ENCODE measurements at regions not wholly inside any gene's neighbourhood (a gene's known extent, or its start where the extent isn't known, plus 50 kb on each side); places are given as distances from the start of the nearest gene placed in this dataset.
A peak's percentile ranks its signal among the peaks of the same experiment; 100 is the strongest.

DNA sequence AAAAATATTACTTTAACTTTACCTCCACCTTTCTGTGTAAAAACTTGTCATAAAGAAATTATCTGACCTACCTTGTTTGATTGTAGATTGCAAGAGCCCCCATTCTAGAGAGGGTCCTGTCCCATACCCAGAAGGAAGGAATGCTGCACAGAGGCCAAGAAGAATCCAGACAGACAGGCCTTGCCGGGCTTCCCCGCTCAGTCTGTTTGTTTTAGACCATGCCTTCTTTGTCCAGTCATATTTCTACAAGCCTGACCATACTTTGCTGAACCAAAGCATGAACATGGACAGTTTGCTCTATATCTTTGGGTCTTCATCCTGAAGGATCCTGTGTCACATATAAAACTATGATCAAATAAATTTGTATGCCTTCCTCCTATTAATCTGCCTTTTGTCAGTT lies 95.8 kb upstream of the MYCBP2 start:
- no peak for DNase-seq

DNA sequence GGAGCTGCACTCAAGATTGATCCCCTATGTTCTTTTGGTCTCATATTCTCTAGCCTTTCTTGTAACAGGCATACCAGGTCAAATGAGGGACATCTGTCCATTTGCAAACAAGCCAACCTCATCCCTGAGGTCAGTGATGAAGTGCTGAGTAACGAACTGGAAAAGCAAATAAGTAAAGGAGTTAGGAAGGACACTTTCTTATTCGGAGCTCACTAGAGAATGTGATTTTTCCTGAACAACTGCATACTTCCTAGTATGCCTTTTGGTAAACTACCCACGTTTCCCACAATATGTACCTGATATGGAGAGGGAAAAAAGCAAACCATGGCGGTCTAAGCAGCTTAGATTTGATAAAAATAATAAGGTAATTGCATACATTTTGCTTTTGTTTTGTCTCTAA lies 91.0 kb upstream of the MYCBP2 start:
- DNase-seq: no peak

DNA sequence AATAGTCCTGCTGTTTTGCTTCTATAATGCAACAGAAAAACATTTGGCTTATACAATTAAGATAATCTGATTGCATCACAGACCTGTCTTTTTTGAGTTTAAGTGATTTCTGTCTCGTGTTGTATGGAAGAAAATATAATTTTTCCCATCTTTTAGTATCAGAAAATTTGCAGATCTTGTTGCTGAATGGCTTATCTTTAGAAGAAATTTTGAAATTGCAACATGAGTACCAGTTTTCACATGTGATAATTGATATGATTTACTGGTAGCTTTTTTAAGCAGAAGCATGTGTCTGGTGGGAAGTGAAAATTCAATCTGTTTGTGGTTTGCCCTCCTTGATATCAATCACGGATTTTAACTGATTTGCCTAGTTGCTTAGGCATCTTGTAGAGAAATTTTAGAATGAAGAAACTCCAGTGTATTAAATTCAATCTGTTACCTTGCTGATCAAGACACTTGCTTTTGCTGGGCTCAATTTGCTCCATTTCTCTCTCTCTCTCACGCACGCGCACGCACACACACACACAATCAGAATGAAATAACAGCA lies 89.8 kb upstream of the MYCBP2 start:
- no peak for DNase-seq

DNA sequence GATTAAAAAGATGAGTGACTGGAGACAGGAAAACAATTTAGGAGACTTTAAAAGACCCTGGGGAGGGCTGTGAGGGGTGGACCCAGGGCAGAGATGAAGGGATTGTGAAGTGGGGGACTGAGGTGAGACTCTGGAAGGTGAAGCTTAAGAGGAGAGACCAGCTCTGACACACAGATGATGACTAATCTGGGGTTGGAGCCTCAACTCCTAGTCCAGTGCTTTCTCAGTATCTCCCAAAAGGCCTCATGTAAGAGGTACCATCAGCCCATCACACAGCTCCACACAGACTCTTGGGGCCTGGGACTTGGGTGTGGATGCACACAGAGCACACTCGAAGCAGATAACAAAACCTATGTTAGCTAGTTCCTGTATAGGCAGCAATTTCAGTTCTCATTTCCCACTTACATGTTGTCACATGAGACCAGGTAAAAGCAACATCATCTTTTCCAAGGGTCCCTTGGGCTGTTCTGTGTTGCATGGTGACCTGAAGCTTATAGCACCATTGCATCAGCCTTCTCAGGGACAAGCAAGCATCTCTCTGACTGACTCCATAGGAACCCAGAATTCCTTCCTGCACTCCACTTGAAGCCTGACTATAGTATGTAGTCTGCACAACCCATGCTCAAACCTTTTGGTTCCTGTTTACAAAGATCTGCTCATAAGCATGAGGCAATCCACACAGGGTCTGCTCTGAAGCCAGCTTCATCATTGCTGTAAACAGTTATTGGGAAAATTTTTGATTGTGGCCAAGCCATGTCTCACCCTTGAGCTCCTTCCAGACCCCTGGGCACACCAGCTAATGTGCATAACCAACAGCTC lies 88.6 kb upstream of the MYCBP2 start:
- no peak for DNase-seq

DNA sequence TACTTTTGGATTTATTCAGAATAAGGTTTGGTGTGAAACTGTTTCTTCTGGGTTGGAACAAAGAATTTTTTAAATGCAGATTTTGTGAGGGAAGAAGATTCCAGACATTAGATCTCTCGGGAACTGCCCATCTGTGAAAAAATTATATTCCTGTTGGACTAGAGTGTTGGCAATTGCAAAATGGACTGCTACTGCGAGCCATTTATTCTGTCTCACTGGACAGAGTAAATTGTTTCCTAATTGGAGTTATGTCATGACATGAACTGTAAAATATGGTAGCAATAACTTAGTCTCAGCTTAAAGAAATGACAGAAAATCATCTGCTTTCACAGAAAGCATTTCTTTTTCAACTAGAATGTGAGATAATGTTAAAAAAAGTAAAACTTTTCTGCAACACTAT lies 86.0 kb upstream of the MYCBP2 start:
- DNase-seq: no peak

DNA sequence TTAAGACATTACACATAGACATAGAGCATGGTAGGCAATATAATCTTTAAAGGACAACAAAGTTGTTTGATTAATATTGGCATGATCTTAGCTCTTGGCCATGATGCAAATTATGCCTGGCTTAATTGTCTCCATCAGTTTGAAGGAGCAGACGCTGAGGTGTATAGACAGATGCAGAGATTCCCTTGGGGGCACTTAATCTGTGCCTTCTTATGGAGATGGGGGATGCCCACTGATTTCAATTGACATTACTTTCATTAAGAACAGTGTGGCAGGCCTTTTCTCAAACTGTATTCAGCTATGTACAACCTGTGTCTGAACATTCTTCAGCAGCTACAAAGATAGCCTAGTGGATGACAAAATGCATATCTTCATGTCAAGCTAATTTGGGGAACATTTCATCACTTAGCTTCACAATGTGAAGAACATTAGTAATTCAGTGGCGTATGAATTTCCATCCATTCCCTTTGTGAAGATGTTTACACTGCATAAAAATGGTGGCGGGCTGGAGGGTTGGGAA lies 85.3 kb upstream of the MYCBP2 start:
- no peak for DNase-seq

DNA sequence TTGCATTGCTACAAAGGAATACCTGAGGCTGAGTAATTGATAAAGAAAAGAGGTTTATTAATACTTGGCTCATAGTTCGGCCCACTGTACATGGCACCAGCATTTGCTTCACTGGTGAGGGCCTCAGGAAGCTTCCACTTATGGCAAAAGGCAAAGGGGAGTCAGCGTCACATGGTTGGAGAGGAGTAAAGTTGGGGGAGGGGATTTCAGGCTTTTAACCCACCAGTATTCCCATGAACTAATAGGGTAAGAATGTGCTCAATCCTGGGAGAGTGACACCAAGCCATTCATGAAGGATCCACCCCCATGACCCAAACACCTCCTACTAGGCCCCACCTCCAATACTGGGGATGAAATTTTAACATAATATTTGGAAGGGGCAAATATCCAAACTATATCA lies 82.5 kb upstream of the MYCBP2 start:
- no peak for DNase-seq

DNA sequence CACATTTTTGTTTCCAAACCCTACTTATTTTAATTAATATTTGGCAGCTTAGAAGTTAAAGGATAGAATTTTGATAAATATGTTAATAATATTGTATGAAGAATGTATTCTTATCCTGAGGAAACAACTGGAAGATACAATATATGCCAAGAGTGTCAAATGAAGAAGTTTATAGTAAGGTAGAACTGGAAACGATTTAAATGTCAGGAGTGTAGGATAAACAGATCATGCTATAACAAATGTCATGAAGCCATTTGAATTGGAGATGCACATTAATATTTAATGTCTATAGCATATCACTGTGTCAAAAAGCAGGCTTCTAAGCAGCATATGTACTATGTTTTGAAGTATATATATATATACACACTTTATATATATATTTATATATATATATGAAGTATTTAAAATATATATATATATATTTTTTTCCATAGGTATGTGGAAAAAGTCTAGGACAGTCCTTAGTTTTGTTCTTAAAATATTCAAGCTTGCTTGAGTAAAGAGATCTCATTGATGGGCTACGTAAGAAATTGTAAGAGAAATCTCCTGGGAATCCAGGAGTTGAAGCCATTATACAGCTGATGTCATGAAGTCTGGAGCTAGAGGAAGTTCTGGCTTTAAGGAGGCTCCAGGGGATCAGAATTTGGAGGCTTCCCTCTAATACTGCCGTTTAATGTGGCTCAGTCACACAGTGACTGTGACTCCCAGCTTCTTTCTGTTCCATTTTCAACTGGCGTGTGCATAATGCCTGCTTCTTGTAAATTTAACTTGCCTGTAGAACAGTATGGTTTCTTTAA lies 79.9 kb upstream of the MYCBP2 start:
- no peak for DNase-seq

DNA sequence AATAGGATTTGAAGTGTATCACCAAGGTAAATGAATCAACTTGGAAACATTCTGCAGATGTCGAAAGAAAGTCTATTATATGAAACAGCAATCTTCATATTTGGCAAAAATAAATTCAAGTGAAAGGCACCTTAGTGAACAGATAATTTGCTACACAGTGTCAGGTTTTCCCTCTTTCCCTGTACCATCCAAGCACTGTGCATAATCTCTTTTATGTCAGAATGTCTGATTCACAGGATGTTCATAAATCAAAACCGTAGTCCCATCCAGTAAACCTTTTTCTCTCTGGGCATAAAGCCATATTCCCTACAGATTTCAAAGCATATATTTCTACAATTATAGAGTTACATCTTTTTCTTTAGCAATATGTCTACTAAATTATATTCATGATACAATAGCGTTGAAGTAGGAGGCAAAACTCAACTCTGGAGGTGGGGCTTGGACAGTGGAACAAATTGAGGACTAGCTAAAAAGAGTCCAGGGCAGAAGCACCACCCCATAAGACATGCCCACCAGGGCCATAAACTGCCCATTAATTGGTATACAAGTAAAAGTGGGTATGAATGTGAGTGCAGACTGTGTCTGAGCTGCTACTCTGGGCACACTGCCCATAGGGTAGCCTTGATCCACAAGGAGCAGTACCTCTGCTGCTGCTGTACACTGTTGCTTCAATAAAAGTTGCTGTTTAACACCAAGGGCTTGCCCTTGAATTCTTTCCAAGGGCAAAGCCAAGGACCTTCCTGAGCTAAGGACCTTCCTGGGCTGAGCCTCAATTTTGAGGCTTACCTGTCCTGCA lies 72.1 kb upstream of the MYCBP2 start:
- no peak for DNase-seq

DNA sequence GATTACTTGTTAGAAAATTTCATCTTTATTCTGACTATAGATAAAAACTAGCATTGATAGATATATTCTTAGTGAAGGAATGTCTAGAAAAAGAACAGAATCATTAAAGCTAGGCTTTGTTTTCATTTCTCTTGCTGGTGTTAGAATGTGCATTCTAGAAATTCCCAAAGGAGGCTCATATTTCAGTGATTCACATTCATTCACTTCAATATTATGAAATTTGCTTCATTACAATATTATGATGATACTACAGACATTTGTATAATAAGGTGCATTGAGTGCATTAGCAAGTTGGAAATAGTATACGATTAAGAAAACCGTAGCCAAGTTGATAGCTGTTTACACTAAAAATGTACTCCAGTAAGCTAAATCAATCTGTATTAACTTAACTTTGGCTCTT lies 70.7 kb upstream of the MYCBP2 start:
- DNase-seq: no peak

DNA sequence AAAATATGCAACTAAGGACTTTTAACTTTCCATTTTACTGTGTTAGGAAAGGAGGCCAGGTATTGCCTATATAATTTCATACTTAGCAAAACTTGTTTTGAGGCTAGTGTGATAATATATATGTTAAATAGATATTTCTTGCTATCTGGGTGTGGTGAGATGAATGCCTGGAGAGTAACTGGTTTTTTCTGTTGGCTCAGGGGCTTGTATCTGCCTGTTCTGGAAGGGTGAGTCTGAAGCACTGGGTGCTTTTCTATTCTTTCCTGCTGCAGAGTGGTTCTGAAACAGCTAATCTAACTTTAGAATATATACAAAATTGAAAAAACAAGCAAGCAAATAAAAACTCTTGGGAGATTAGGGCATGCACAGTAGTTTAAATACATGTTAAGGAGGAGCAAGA lies 64.6 kb upstream of the MYCBP2 start:
- no peak for DNase-seq

DNA sequence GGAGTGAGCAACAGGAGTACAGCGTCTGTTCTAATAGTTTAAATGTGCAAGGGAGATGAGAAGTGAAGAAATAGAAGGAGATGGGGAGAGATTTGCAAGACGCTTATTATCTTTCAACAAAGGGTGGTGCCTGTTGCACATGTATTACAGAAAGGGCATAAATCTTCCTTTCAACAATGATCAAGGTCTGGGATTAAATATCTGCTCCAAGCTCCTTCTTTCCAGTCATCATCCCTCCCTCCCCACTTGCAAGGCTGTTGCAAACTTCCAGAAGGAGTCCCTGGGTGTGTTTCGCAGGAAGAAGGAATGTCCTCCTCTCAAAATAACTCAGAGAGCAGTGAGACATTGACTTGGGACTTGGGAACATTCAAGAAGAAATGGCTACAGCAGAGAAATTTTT lies 63.5 kb upstream of the MYCBP2 start:
- peak; percentile 14 for DNase-seq

DNA sequence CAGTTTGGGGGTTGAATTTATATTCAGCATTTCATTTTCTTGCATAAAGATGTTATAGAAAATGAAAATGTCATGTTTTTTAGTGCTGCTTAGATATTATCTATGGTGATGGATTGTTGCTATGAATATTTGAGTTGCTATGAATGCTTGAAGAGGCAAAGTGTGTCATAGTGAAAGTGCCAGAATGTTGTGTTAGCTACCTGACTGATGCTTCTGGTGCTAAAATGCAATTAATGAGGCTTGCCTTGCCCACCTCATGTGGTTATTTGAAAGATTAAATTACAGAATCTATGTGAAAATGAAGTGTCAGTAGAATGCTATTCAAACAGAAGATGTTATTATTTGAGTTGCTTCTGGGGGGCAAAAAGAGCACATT lies 62.7 kb upstream of the MYCBP2 start:
- DNase-seq: no peak

DNA sequence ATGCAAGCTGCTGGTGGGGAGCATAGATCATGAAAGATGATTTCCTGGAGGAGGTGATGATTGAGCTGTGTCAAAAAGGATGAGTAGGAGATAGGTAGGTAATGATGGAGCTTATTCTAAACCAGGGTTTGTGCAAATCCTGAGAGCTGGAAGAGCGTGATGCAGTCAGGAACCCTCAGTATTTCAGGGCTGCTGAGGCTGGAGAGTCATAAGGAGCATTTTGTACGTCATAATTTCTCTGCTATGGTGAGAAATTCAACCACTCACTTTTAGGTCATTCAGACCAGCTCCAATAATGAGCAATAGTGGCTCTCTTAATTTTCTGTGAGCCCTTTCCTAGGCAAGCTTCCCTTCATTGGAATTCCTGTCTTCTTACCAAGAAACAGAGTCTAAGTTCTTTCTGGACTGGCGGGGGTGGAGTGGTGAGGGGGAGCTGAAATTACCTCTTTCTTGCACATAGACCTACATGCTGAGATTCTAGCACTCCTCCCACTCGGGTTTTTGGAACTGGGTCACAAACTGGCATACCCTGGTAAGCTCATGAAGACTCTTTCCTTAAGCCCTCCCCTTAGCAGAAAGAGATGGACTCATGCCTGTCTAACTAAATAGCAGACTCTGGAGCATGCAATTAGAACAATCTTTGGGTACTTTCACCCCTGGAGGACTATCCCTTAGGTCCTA lies 62.2 kb upstream of the MYCBP2 start:
- DNase-seq: no peak

DNA sequence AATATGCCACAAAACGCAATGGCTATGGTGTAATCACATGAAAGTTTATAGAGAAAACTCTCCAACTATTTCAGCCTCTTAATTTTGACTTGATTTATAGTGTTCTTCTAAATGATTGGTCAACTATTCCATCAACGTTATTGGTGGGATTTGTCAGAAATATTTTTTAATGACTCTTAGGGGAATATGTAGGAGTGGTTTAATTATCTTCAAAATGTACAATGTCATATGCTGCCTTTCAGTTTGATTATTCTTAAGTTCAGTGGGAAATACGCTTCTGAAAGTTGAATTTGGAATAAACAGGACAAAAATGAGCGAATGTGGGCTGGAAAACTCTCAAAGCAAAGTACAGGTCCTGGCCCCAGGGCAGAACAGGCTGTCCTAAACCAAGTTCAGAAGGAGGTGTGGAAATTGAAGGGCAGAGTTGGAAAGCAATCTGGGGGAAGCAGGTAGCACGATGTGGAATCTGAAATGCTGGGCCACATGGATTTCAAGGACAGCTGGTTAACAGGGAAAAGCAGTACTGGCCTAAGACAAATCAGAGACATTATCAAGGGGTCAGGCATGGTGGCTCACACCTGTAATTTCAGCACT lies 60.8 kb upstream of the MYCBP2 start:
- no peak for DNase-seq

DNA sequence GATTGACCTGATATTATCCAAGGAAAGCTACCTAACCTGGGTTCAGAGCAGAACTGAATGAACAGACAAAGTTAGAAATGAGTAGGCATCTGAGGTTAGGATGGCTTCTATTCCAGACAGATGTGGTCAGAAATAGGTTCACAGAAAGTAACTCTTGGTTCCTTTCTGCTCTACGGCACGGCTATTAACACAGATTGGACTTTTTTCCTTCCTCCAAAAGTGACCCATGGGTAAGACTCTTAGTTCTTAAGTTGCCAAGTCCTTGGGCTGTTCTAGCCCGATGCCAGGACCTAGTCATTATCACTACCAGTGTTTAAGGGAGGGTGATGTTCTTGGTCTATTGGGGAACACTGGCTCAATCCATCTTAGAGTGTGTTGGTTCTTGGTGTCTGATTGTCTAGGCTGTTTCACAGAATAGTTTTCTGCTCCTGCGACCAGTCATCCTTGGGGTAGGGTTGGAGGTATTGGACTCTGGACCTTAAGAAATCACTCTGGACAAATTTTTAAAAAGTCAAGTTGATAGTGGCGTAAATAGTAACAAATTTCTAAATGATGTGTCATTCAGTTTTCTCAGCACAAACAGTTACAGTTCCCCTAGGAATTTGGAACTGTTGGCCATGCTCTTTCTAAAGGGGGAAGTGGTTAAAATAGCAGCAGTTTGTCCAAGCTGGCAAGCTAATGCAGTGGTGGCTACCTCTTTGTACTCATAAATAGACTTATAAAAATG lies 60.1 kb upstream of the MYCBP2 start:
- DNase-seq: peak; percentile 56

DNA sequence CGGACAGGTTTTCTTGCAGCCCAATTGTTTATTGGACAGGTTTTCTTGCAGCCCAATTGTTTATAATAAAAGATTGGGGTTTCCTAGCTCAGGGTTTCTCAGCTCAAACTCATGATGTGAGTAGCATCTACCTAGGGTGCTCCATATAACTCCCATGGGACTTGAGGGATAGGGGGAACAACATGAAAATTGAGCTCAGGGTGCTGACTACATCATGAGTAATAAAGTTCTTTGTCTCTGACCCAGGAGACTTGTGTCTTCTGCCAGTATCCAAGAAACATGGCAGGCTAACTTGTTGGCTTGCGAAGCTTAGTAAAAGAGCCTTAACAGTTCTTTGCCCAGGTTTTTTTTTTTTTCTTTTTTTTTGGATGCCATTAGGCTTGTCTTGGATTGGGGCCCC lies 59.2 kb upstream of the MYCBP2 start:
- DNase-seq: no peak

DNA sequence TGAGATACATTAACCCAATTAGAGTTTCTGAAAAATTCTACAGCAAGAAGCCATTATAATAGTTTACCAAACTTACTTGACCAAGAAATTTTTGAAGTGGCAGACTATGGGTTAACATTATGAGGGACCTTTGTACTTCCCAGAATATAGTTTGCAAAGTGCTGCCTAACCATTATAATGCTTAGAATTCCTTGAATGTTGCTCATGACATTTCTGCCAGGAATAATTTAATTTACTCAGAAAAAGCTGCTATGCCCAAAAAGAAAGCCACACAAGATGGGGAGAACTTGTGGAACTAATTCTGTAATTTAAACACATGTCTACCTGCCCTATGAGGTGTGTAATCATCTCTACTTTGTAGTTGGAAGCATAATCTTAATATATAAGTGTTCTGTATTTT lies 58.1 kb upstream of the MYCBP2 start:
- peak; percentile 12 for DNase-seq

DNA sequence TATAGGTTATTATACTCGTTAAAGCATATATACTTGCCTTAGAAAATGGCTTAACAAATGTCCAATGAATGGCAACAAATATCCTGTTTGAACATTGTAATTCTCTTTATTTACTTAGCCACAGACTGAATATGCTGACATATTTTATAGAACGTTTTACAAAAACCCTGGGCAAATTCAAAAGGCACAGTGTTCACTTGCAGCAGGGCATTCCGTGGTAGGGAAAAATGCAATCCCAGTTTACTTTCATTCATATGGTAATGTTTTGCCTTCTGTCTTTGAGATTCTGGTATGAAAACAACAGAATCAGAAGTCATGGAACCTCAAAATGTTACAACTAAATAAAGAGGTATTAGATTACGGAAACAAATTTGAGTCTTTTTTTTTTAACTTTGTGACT lies 56.2 kb upstream of the MYCBP2 start:
- no peak for DNase-seq

DNA sequence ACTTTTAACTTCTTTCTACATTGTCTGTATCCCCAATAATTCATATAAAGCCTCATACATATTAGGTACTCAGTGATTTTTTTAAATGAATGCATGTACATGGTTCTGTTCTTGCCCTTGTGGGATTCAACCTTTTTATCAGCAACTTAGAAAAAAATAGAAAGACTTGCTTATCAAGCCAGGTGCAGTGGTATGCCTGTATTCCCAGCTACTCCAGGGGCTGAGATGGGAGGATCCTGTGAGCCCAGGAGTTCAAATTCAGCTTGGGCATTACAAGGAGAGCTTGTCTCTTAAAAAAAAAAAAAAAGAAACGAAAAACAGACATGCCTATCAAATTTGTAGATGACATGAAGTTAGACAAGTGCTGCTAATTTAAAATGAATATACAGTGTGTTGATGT lies 54.2 kb upstream of the MYCBP2 start:
- no peak for DNase-seq

DNA sequence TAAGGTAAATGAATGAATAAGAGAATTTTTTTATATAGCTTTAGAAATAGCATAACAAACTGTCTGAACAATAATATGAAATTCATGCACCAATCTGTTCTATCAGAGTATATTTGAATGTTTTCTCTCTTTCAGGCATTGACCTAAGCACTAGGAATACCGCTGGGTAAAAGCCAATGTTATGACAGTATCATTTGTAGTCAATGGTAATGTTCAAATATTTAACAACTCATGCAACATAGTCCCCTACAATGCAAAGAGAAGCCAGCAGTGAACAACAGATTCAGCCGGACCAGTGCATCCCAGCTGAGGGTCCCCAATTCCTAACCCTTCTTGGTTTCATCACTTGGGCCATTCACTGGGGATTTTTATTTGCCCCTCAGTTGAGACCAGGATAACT lies 52.6 kb upstream of the MYCBP2 start:
- no peak for DNase-seq
